ENCODE measurements at regions not wholly inside any gene's neighbourhood (a gene's known extent, or its start where the extent isn't known, plus 50 kb on each side); places are given as distances from the start of the nearest gene placed in this dataset.

- DNase-seq: no peak
Observed at GRCh38 chr2:180443888-180444287, 436.8 kb upstream of the CWC22 start.

- DNase-seq: no peak
Observed at GRCh38 chr2:180442860-180443644, 436.0 kb upstream of the CWC22 start.

- no peak for DNase-seq
Observed at GRCh38 chr2:180419212-180419611, 412.1 kb upstream of the CWC22 start.

GRCh38 chr2:180416627-180417026 is 409.5 kb upstream of the CWC22 start:
- no peak for DNase-seq

- no peak for DNase-seq
Observed at GRCh38 chr2:180413336-180413735, 406.2 kb upstream of the CWC22 start.

- no peak for DNase-seq
Observed at GRCh38 chr2:180412219-180412618, 405.1 kb upstream of the CWC22 start.

- no peak for DNase-seq
Observed at GRCh38 chr2:180411661-180412060, 404.6 kb upstream of the CWC22 start.

GRCh38 chr2:180406687-180407086 is 399.6 kb upstream of the CWC22 start:
- DNase-seq: no peak

DNA sequence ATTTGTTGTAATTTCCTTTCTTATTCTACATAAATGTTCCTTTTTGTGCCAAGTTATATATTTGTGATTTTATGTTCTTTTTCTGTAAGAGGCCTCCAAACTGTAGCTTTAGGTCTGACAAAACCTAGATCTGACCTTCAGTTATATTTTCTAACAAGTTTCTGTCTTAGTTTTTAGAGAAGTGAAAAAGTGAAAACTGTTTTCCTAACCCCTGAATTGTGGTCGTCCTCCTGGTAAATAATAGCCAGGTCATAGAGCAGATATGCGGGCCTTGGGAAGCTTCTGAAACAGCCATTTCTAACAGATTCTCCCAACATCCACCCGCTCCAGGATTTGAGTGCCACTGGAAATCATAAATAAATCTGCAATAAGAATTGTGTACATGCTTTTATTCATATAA is 398.4 kb upstream of the CWC22 start:
- no peak for DNase-seq

GRCh38 chr2:180394305-180394704 is 387.2 kb upstream of the CWC22 start:
- no peak for DNase-seq

DNA sequence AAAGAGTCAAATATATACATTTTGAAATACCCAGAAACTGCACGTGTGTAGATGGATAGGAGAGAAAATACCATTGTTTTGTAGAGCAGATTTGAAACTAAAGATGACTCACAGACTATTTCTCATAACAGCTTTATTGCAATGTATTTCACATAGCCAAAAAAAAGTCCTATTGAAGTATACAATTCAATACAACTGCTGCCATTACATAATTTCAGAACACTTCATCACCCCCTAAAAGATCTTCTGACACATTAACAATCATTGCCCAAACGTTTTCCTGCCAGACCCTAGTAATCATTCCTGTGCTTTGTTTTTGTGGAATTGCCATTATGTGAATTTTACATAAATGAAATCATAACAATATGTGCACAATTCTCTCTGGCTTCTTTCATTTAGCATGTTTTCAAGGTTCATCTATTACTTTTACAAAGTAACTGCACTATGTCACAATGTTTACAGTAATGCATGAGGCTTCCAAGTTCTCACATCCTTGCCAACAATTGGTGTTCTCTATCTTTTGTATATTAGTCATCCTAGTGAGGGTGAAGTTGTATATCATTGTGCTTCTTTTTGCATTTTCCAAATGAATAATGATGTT is 378.6 kb upstream of the CWC22 start:
- no peak for DNase-seq

- DNase-seq: no peak
Observed at GRCh38 chr2:180376066-180376465, 369.0 kb upstream of the CWC22 start.

DNA sequence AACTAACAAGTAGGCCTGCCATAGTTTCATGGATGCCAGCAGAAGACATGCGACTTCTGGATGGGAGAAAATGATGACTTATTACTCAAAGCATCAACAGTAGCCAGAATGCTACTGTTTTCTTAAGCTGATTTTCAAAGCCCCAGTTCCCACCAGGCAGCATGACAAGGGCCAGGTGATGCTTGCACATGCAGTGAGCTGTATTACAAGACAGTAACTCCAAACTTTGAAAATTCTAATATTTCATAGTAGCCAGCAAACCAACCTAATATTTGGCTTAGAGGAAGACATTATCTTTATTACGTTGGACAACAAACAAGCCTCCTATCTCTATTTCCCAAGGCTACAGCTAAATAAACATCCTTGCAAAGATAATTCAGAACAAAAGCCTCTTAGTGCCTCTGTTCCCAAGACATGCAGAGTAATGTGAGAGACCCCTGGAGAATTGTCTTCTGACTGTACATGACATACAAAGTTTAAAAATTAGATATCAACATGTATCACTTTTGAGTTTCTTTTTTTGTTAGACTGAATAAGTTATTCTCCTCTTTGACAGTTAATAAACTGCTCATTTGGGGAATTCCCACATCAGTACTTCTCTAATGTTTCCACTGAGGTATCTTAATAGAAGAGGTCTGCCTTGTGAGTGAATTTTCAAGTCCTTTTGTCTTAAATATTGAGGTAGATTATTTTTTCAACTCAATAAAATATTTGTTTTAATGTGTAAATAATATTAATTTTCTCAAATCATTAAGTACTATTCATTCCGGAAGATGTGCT is 367.6 kb upstream of the CWC22 start:
- DNase-seq: no peak

- no peak for DNase-seq
Observed at GRCh38 chr2:180370511-180371205, 363.6 kb upstream of the CWC22 start.

- DNase-seq: no peak
Observed at GRCh38 chr2:180368881-180369280, 361.8 kb upstream of the CWC22 start.

GRCh38 chr2:180367815-180368214 is 360.7 kb upstream of the CWC22 start:
- DNase-seq: no peak

- DNase-seq: no peak
Observed at GRCh38 chr2:180366481-180366880, 359.4 kb upstream of the CWC22 start.

GRCh38 chr2:180364719-180365118 is 357.6 kb upstream of the CWC22 start:
- DNase-seq: no peak

- no peak for DNase-seq
Observed at GRCh38 chr2:180360283-180360618, 353.2 kb upstream of the CWC22 start.

DNA sequence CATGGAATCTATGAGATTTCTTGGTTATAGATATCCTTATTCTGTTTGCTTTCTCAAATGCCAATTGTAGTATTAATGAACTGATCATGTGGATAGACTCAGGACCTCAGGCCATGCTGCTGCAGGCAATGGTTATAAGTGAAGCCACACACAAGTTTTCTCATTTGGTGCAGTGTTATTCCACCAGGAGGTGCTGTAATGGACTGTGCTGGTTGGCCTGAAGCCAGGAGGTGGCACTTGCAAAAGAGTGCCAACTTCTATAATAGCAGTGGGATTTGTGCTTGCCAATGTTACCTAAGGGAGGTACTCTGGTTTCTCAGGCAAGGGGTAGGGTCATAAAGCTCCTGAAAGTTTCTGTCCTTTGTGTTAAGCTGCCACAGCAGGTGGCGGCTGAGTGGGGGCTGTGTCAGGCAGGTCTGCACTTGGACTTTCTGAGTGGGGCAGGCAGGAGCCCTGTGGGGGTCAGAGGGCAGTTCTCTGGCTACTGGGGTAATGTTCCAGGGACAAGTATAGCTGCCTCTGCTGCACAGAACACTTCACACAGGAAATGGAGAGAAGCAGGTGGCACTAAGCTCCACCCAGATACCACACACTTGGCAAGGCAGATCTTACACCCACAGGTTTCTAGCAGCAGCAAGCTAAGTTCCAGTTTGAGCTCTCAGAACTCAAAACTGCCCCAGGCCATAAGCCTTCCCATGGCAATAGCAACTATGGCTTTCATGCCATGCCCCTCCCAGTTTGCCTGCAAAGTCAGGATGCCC is 352.6 kb upstream of the CWC22 start:
- DNase-seq: no peak

DNA sequence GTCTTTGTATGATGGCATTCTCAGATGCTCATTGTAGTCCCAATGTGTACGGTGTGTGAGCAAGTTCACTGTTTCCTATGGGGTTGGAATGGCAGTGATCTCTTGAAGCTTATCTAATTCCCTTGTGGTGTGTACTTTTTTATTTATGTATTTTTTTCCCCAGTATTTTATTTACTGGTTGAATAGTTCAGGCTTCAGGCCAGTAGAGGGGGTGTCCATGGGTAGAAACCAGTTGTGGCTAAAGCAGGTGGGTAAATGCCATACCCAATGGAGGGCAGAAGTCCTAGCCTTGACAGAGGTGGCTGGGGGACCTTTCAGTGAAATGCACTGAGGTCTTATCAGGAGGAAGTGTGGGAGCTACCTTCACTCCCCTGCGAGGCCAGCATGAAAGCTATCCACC is 351.4 kb upstream of the CWC22 start:
- no peak for DNase-seq

- no peak for DNase-seq
Observed at GRCh38 chr2:180356676-180357075, 349.6 kb upstream of the CWC22 start.

GRCh38 chr2:180352620-180353019 is 345.5 kb upstream of the CWC22 start:
- DNase-seq: peak; percentile 27

All from NCI-H526 treated with DMSO at 0.1 percent for 48 hours (cell line).